Keratinocyte (primary cell): ENCODE measurements at regions not wholly inside any gene's neighbourhood (a gene's known extent, or its start where the extent isn't known, plus 50 kb on each side); places are given as distances from the start of the nearest gene placed in this dataset.

Experiments used
- DNase-seq: peaks from one replicate; pipeline ENCODE4 v3.0.0-alpha.2; 2011; ENCODE audit warnings: low read depth, missing footprints, low spot score
- FAIRE-seq: peaks from 2 replicates; lab custom pipeline; 2011; peaks lifted over from hg19 to GRCh38; lab: Jason Lieb, UNC
- H2AFZ ChIP-seq: 2 replicates; pipeline ENCODE4 v1.6.0; 2012; ENCODE audit warnings: low read length, control low read depth, inconsistent platforms; ENCODE audit not compliant: control insufficient read depth
- H3K27ac ChIP-seq: 2 replicates; pipeline ENCODE4 v1.5.1; 2011; ENCODE audit warnings: low read length; ENCODE audit not compliant: control insufficient read depth, insufficient read depth
- H3K27me3 ChIP-seq: 3 replicates; pipeline ENCODE4 v1.6.0; 2011; ENCODE audit warnings: low read length; ENCODE audit not compliant: control insufficient read depth, insufficient read depth; ENCODE audit errors: extremely low read depth
- H3K36me3 ChIP-seq, 2 experiments: 2 replicates in 1 of 2; 3 replicates in 1 of 2; pipeline ENCODE4 v1.5.1; 2011; ENCODE audit warnings: low read length in 2 of 2, mild to moderate bottlenecking in 1 of 2; ENCODE audit not compliant: control insufficient read depth in 2 of 2, insufficient read depth in 2 of 2; ENCODE audit errors: extremely low read depth in 1 of 2
- H3K4me1 ChIP-seq: 3 replicates; pipeline ENCODE4 v1.5.1; 2011; ENCODE audit warnings: low read length; ENCODE audit not compliant: control insufficient read depth, insufficient read depth; ENCODE audit errors: extremely low read depth
- H3K4me2 ChIP-seq: 3 replicates; pipeline ENCODE4 v1.6.0; 2011; ENCODE audit warnings: low read depth, low read length; ENCODE audit not compliant: control insufficient read depth, insufficient read depth; ENCODE audit errors: extremely low read depth
- H3K4me3 ChIP-seq, 3 experiments: fragments of 200-600 bp in 1 of 3; sonication (generic) in 1 of 3; 2 replicates in 2 of 3; 3 replicates in 1 of 3; pipeline ENCODE4 v1.5.1; 2011 to 2016; ENCODE audit warnings: low read length in 3 of 3, mild to moderate bottlenecking in 3 of 3, control low read depth in 2 of 3, inconsistent platforms in 1 of 3, low read depth in 1 of 3, mixed read lengths in 1 of 3, mixed run types in 1 of 3, moderate library complexity in 1 of 3; ENCODE audit not compliant: control insufficient read depth in 2 of 3, insufficient read depth in 2 of 3; ENCODE audit errors: extremely low read depth in 1 of 3
- H3K79me2 ChIP-seq: 2 replicates; pipeline ENCODE4 v1.6.0; 2012; ENCODE audit warnings: low read length; ENCODE audit not compliant: control insufficient read depth, insufficient read depth
- H3K9ac ChIP-seq: 3 replicates; pipeline ENCODE4 v1.6.0; 2011; ENCODE audit warnings: low read length; ENCODE audit not compliant: control insufficient read depth, insufficient read depth; ENCODE audit errors: extremely low read depth
- H3K9me1 ChIP-seq: 3 replicates; pipeline ENCODE4 v1.6.0; 2011; ENCODE audit warnings: low read length; ENCODE audit not compliant: control insufficient read depth, insufficient read depth; ENCODE audit errors: extremely low read depth
- H3K9me3 ChIP-seq: 2 replicates; pipeline ENCODE4 v1.5.1; 2012; ENCODE audit warnings: low read depth, low read length; ENCODE audit not compliant: control insufficient read depth
- H4K20me1 ChIP-seq: 3 replicates; pipeline ENCODE4 v1.6.0; 2011; ENCODE audit warnings: low read length; ENCODE audit not compliant: control insufficient read depth, insufficient read depth; ENCODE audit errors: extremely low read depth
- EZH2 ChIP-seq: IDR thresholded peaks from one replicate; pipeline ENCODE4 v1.6.1; 2012; ENCODE audit warnings: inconsistent platforms, mild to moderate bottlenecking, low read length, moderate library complexity
- dilution Hi-C: fragments of 300-500 bp; cut with MboI; formaldehyde crosslinking; loops from one replicate; pipeline ENCODE4 v1.7.0; 2020; ENCODE audit warnings: low sequenced_read_pairs; ENCODE audit not compliant: extremely low pct_ligation_motif_present
- TF ChIP-seq, protein P1 (sequence below), 3 experiments: IDR thresholded peaks in 1 of 3; conservative IDR thresholded peaks in 1 of 3; optimal IDR thresholded peaks in 1 of 3; 2 replicates in 2 of 3; 3 replicates in 1 of 3; pipeline versions ENCODE3 to v1.5.1; 2011; ENCODE audit warnings: low read length in 3 of 3, mild to moderate bottlenecking in 3 of 3, moderate library complexity in 2 of 3, control low read depth in 1 of 3, inconsistent platforms in 1 of 3; ENCODE audit not compliant: insufficient read depth in 2 of 3; ENCODE audit errors: extremely low read depth in 1 of 3

- Histone ChIP-seq H3K79me2 (no peaks in the 10 kb centered on the region), H4K20me1 (no peaks in the 10 kb centered on the region), H3K9me1 (no peaks in the 10 kb centered on the region), H2AFZ (no peak overlapping the region), H3K9ac (no peak overlapping the region), H3K36me3 (no peaks in the 10 kb centered on the region), H3K9me3 (no peaks in the 10 kb centered on the region), H3K4me3 (no peak overlapping the region), H3K27ac (no peak overlapping the region), H3K4me2 (no peak overlapping the region), H3K4me1 (no peaks in the 10 kb centered on the region), H3K27me3 (no peaks in the 10 kb centered on the region)
- TF ChIP-seq, protein P1, sequence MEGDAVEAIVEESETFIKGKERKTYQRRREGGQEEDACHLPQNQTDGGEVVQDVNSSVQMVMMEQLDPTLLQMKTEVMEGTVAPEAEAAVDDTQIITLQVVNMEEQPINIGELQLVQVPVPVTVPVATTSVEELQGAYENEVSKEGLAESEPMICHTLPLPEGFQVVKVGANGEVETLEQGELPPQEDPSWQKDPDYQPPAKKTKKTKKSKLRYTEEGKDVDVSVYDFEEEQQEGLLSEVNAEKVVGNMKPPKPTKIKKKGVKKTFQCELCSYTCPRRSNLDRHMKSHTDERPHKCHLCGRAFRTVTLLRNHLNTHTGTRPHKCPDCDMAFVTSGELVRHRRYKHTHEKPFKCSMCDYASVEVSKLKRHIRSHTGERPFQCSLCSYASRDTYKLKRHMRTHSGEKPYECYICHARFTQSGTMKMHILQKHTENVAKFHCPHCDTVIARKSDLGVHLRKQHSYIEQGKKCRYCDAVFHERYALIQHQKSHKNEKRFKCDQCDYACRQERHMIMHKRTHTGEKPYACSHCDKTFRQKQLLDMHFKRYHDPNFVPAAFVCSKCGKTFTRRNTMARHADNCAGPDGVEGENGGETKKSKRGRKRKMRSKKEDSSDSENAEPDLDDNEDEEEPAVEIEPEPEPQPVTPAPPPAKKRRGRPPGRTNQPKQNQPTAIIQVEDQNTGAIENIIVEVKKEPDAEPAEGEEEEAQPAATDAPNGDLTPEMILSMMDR (optimal IDR thresholded peaks at IDR 0.05 in 1 of 3, IDR thresholded peaks at IDR 0.05 in 1 of 3, conservative IDR thresholded peaks at IDR 0.05 in 1 of 3; ENCODE audit: extremely low read depth in 1 of 3, insufficient read depth in 2 of 3, low read length in 3 of 3): no peak
- TF ChIP-seq EZH2: no peak
- DNase-seq: no peak
- no peak for FAIRE-seq
- dilution Hi-C loops: no loop called here
These were observed 933.4 kb upstream of the COX7C start for GRCh38 chr5:85684351-85684750.

GRCh38 chr5:85703296-85703695, 914.4 kb upstream of the COX7C start:
- no peak overlapping the region for H2AFZ ChIP-seq
- no peak overlapping the region for H3K9ac ChIP-seq
- FAIRE-seq: no peak
- no peak for DNase-seq
- no peak overlapping the region for H3K4me2 ChIP-seq
- dilution Hi-C loops: no loop called here
- no peak for TF ChIP-seq EZH2
- TF ChIP-seq, protein P1 (optimal IDR thresholded peaks at IDR 0.05 in 1 of 3, IDR thresholded peaks at IDR 0.05 in 1 of 3, conservative IDR thresholded peaks at IDR 0.05 in 1 of 3; ENCODE audit: extremely low read depth in 1 of 3, insufficient read depth in 2 of 3, low read length in 3 of 3): no peak
- H3K27ac ChIP-seq: no peak overlapping the region
- H3K36me3 ChIP-seq: no peaks in the 10 kb centered on the region
- H3K4me1 ChIP-seq: no peaks in the 10 kb centered on the region
- H3K9me3 ChIP-seq: no peaks in the 10 kb centered on the region
- H3K27me3 ChIP-seq: no peaks in the 10 kb centered on the region
- H3K79me2 ChIP-seq: no peaks in the 10 kb centered on the region
- H3K4me3 ChIP-seq: no peak overlapping the region
- no peaks in the 10 kb centered on the region for H4K20me1 ChIP-seq
- H3K9me1 ChIP-seq: no peaks in the 10 kb centered on the region
